Middle frontal gyrus (tissue), 1 donor: ENCODE measurements at regions not wholly inside any gene's neighbourhood (a gene's known extent, or its start where the extent isn't known, plus 50 kb on each side); places are given as distances from the start of the nearest gene placed in this dataset.

Source experiments
- DNase-seq: peaks from one replicate; pipeline ENCODE4 v3.0.0-alpha.2; 2015; ENCODE audit warnings: low spot score; ENCODE audit errors: extremely low spot score

GRCh38 chr13:80039000-80039399, 301.9 kb downstream of the SPRY2 start:
- DNase-seq = no peak

- DNase-seq = no peak
These were observed 302.6 kb downstream of the SPRY2 start for GRCh38 chr13:80038371-80038770.

DNA sequence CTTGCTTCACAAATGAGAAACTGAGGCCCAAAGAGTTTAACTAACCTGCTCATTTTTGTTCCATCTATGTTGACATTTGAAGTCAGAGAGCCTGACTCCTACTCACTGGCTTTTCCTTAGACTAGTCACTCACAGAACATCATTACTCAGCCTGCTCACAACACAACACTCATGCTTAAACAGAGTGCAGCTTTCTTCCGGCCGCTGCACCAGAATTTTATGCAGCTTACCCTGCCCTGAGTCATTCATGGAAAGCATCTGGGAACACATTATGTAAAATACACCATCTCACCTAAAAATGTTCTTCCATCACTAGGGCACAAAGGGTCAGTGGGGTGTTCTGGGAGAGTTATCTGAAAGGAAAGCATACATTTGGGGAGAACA, 303.4 kb downstream of the SPRY2 start:
- DNase-seq = no peak

DNA sequence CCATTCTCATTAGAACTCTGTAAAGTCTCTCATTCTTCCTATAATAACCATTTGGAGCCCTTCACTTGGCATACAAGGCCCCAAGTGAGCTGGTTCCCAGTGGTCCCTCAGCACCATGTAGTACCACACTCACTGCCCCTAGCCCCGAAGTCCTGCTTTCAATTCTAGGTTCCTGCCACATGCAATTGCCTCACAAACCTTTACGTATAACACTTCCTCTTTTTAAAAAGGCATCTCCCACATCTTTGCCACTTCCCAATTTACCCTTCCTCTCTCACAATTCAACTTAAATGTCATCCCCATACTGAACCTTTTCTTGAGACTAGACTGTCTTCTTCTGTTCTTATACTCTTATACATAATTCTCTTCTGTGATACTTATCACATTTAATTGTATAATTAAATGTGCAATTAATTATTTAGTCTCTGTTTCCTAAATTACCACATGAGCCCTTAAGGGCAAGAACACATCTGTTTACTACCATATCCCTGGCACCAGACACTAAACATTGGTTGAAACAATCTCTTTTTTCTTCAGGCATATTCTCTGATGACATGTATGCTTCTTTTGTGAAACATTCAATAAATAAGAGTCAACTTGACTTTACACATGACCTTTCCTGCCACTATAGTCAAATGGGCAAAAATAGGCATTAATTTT, 304.0 kb downstream of the SPRY2 start:
- DNase-seq = no peak

- no peak for DNase-seq
These were observed 305.8 kb downstream of the SPRY2 start for GRCh38 chr13:80035096-80035495.

- DNase-seq = no peak
These were observed 307.0 kb downstream of the SPRY2 start for GRCh38 chr13:80033951-80034350.

GRCh38 chr13:80033286-80033685, 307.6 kb downstream of the SPRY2 start:
- DNase-seq = no peak

GRCh38 chr13:80030491-80030890, 310.4 kb downstream of the SPRY2 start:
- no peak for DNase-seq

- no peak for DNase-seq
These were observed 311.8 kb downstream of the SPRY2 start for GRCh38 chr13:80029170-80029569.

- DNase-seq = no peak
These were observed 318.8 kb downstream of the SPRY2 start for GRCh38 chr13:80022146-80022545.

GRCh38 chr13:80012251-80012650, 328.7 kb downstream of the SPRY2 start:
- no peak for DNase-seq

GRCh38 chr13:80011448-80012212, 329.3 kb downstream of the SPRY2 start:
- DNase-seq = peak; percentile 56

- DNase-seq = peak; percentile 52
These were observed 330.1 kb downstream of the SPRY2 start for GRCh38 chr13:80010846-80011245.

GRCh38 chr13:80010286-80010831, 330.6 kb downstream of the SPRY2 start:
- peak; percentile 20 for DNase-seq

- no peak for DNase-seq
These were observed 331.2 kb downstream of the SPRY2 start for GRCh38 chr13:80009760-80010159.

DNA sequence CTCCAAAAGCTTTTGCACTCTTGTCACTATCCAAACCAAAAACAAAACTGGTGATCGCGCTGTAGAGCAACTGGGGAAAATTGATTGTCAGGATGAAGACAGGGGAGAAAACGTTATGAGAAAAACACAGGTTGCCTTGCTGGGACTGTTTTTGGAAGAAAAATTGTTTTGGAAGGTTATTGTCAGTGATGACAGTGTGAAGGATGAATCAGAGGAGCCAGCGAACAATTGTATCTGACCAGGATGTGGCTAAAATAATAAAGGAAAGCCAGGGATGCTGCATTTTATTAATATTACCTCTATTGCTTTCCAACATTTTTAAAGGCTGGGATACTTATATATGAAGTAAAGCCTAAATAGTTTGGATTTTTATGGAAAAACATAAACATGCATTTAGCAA, 334.0 kb downstream of the SPRY2 start:
- DNase-seq = no peak

GRCh38 chr13:80001510-80001842, 339.4 kb downstream of the SPRY2 start:
- DNase-seq = no peak

- DNase-seq = no peak
These were observed 340.0 kb downstream of the SPRY2 start for GRCh38 chr13:80000684-80001509.

GRCh38 chr13:79999601-80000000, 341.3 kb downstream of the SPRY2 start:
- no peak for DNase-seq

- DNase-seq = no peak
These were observed 342.5 kb downstream of the SPRY2 start for GRCh38 chr13:79998381-79998880.

DNA sequence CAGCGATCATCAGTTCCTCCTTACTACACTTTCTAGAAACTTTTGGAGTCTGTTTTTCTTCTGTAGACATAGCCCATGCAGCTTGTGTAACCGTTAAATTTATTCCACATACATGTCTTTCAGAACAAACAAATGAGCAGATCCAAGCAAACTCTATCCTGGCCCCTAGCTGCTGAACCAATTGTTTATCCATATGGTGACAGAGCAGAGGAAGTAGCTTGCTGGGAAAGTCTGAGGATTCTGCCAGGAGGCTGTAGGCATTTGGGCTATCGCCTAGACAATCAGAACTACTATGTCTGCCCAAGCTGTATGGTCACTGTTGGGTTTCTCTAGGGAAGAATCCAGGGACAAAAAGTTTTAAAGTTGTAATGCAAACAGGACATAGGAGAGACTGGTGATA, 343.7 kb downstream of the SPRY2 start:
- no peak for DNase-seq

DNA sequence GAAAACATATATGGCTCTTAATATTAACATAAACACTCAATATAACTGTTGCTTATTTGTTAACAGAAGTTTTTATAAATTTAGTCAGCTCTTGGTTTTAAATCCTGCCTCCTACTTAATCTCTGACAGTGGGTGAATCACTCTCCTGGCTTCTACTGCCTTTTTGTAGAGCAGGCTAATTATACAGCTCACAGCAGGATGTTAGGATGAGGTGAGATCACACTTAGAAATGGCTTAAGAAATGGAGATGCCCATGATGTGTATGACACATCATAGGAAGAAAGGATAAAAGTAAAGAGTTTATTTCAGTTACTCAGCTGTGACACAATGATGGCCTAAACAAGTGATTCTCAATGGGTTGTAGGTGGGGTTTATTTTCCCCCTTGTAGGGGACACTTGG, 345.6 kb downstream of the SPRY2 start:
- DNase-seq = peak; percentile 53
